Gastroesophageal sphincter (tissue), 3 donors: ENCODE measurements at regions not wholly inside any gene's neighbourhood (a gene's known extent, or its start where the extent isn't known, plus 50 kb on each side); places are given as distances from the start of the nearest gene placed in this dataset.

Source experiments
- CTCF ChIP-seq, 4 experiments: fragments of 200-600 bp in 2 of 4; fragments of 450-650 bp in 2 of 4; sonication (generic) in 1 of 4; IDR thresholded peaks; one replicate each; pipeline ENCODE4 v1.5.1; 2017 to 2019; ENCODE audit warnings: antibody characterized with exemption in 4 of 4, mild to moderate bottlenecking in 2 of 4, moderate library complexity in 2 of 4
- POLR2A ChIP-seq, 2 donors: fragments of 450-650 bp; IDR thresholded peaks; one replicate each; pipeline ENCODE4 v1.6.1; 2017; ENCODE audit warnings: antibody characterized with exemption in 2 of 2, mild to moderate bottlenecking in 2 of 2, moderate library complexity in 1 of 2
- POLR2AphosphoS5 ChIP-seq: sonication (generic); formaldehyde crosslinking; IDR thresholded peaks from one replicate; pipeline ENCODE4 v1.6.1; 2017; ENCODE audit warnings: antibody characterized with exemption

GRCh38 chr3:110629917-110630316 is 441.7 kb upstream of the NECTIN3 start:
- TF ChIP-seq CTCF (IDR thresholded peaks at IDR 0.05): no peak
- no peak for TF ChIP-seq POLR2A (IDR thresholded peaks at IDR 0.05)
- TF ChIP-seq POLR2AphosphoS5: no peak
